ENCODE measurements at regions not wholly inside any gene's neighbourhood (a gene's known extent, or its start where the extent isn't known, plus 50 kb on each side); places are given as distances from the start of the nearest gene placed in this dataset.

- TF ChIP-seq FOXP2 (optimal IDR thresholded peaks at IDR 0.05; ENCODE audit: borderline replicate concordance, extremely low read depth, extremely low read length, insufficient read depth) = no peak
- TF ChIP-seq POLR2AphosphoS5 (IDR thresholded peaks at IDR 0.05; ENCODE audit: low read depth, low read length) = no peak
- TF ChIP-seq SIN3A (IDR thresholded peaks at IDR 0.05; ENCODE audit: borderline replicate concordance, insufficient read depth, low read length) = no peak
- TF ChIP-seq TAF1 (IDR thresholded peaks at IDR 0.05; ENCODE audit: borderline replicate concordance, insufficient read depth, low read length) = no peak
- no peak for TF ChIP-seq REST (IDR thresholded peaks at IDR 0.05; ENCODE audit: insufficient read depth in 1 of 2, low read depth in 2 of 2, low read length in 2 of 2)
Observed at GRCh38 chr6:74741646-74742045, 464.2 kb downstream of the COL12A1 start.

GRCh38 chr6:74735304-74735703 lies 470.5 kb downstream of the COL12A1 start:
- TF ChIP-seq REST (IDR thresholded peaks at IDR 0.05; ENCODE audit: insufficient read depth in 1 of 2, low read depth in 2 of 2, low read length in 2 of 2) (no peak), POLR2AphosphoS5 (IDR thresholded peaks at IDR 0.05; ENCODE audit: low read depth, low read length) (no peak), SIN3A (IDR thresholded peaks at IDR 0.05; ENCODE audit: borderline replicate concordance, insufficient read depth, low read length) (no peak), FOXP2 (optimal IDR thresholded peaks at IDR 0.05; ENCODE audit: borderline replicate concordance, extremely low read depth, extremely low read length, insufficient read depth) (no peak), TAF1 (IDR thresholded peaks at IDR 0.05; ENCODE audit: borderline replicate concordance, insufficient read depth, low read length) (no peak)

GRCh38 chr6:74734901-74735300 lies 471.0 kb downstream of the COL12A1 start:
- TF ChIP-seq REST (IDR thresholded peaks at IDR 0.05; ENCODE audit: insufficient read depth in 1 of 2, low read depth in 2 of 2, low read length in 2 of 2) = no peak
- no peak for TF ChIP-seq POLR2AphosphoS5 (IDR thresholded peaks at IDR 0.05; ENCODE audit: low read depth, low read length)
- no peak for TF ChIP-seq TAF1 (IDR thresholded peaks at IDR 0.05; ENCODE audit: borderline replicate concordance, insufficient read depth, low read length)
- no peak for TF ChIP-seq FOXP2 (optimal IDR thresholded peaks at IDR 0.05; ENCODE audit: borderline replicate concordance, extremely low read depth, extremely low read length, insufficient read depth)
- TF ChIP-seq SIN3A (IDR thresholded peaks at IDR 0.05; ENCODE audit: borderline replicate concordance, insufficient read depth, low read length) = no peak

- TF ChIP-seq TAF1 (IDR thresholded peaks at IDR 0.05; ENCODE audit: borderline replicate concordance, insufficient read depth, low read length) = no peak
- no peak for TF ChIP-seq SIN3A (IDR thresholded peaks at IDR 0.05; ENCODE audit: borderline replicate concordance, insufficient read depth, low read length)
- no peak for TF ChIP-seq POLR2AphosphoS5 (IDR thresholded peaks at IDR 0.05; ENCODE audit: low read depth, low read length)
- TF ChIP-seq REST (IDR thresholded peaks at IDR 0.05; ENCODE audit: insufficient read depth in 1 of 2, low read depth in 2 of 2, low read length in 2 of 2) = no peak
- TF ChIP-seq FOXP2 (optimal IDR thresholded peaks at IDR 0.05; ENCODE audit: borderline replicate concordance, extremely low read depth, extremely low read length, insufficient read depth) = no peak
Observed at GRCh38 chr6:74733830-74734620, 471.8 kb downstream of the COL12A1 start.

All from PFSK-1 (cell line).